A673 (cell line): ENCODE measurements at regions not wholly inside any gene's neighbourhood (a gene's known extent, or its start where the extent isn't known, plus 50 kb on each side); places are given as distances from the start of the nearest gene placed in this dataset.

Experiments
- BruUV-seq: library from RNA; stranded (reverse); fragments of 400-500 nt; replicated peaks from 2 replicates; lab custom pipeline; 2021; lab: Mats Ljungman, UMichigan
- CTCF ChIA-PET: fragments of 300-600 bp; sonication (Branson Sonifier 250); formaldehyde crosslinking; loops from one replicate; lab custom pipeline; 2022; ENCODE audit warnings: antibody characterized with exemption; lab: Charles Lee
- POLR2A ChIA-PET: fragments of 300-600 bp; sonication (Branson Sonifier 250); formaldehyde crosslinking; loops from one replicate; lab custom pipeline; 2022; ENCODE audit warnings: antibody characterized with exemption; ENCODE audit not compliant: low non-redundant PET; lab: Charles Lee
- DNase-seq: peaks from one replicate; pipeline ENCODE4 v3.0.0-alpha.2; 2015; ENCODE audit warnings: low spot score
- H3K27ac ChIP-seq: fragments of 200-600 bp; sonication (generic); 2 replicates; pipeline ENCODE4 v1.5.1; 2016; ENCODE audit warnings: mixed run types, low read depth, mild to moderate bottlenecking, mixed read lengths, antibody characterized with exemption, low read length; ENCODE audit not compliant: poor library complexity, severe bottlenecking
- H3K27me3 ChIP-seq: fragments of 200-600 bp; sonication (generic); replicated peaks from 2 replicates; pipeline ENCODE4 v1.6.1; 2017; ENCODE audit warnings: mixed run types, low read depth, mild to moderate bottlenecking, mixed read lengths, antibody characterized with exemption, low read length; ENCODE audit not compliant: insufficient read depth, poor library complexity
- H3K36me3 ChIP-seq: fragments of 200-600 bp; sonication (generic); 2 replicates; pipeline ENCODE4 v1.6.1; 2016; ENCODE audit warnings: mixed run types, mild to moderate bottlenecking, mixed read lengths, antibody characterized with exemption, low read length; ENCODE audit not compliant: insufficient read depth, poor library complexity, severe bottlenecking
- H3K4me1 ChIP-seq: fragments of 200-600 bp; sonication (generic); 2 replicates; pipeline ENCODE4 v1.6.1; 2017; ENCODE audit warnings: mixed run types, mild to moderate bottlenecking, mixed read lengths, antibody characterized with exemption, low read length; ENCODE audit not compliant: insufficient read depth, poor library complexity, severe bottlenecking
- H3K4me3 ChIP-seq: fragments of 200-600 bp; sonication (generic); 2 replicates; pipeline ENCODE4 v1.5.1; 2016; ENCODE audit warnings: low read depth, mixed run types, mild to moderate bottlenecking, mixed read lengths, low read length; ENCODE audit not compliant: poor library complexity, severe bottlenecking
- H3K9me3 ChIP-seq: fragments of 200-600 bp; sonication (generic); 2 replicates; pipeline ENCODE4 v1.6.1; 2016; ENCODE audit warnings: mixed run types, low read depth, mild to moderate bottlenecking, mixed read lengths, antibody characterized with exemption, low read length; ENCODE audit not compliant: poor library complexity, severe bottlenecking
- EZH2 ChIP-seq: fragments of 200-600 bp; sonication (generic); IDR thresholded peaks from 2 replicates; pipeline ENCODE4 v1.6.1; 2017; ENCODE audit warnings: borderline replicate concordance, low read depth, mild to moderate bottlenecking, mixed read lengths, antibody characterized with exemption, low read length; ENCODE audit not compliant: poor library complexity, severe bottlenecking
- intact Hi-C: fragments of 100-400 bp; cut with micrococcal nuclease; formaldehyde crosslinking; loops from one replicate; pipeline ENCODE4 v1.10.0; 2022; ENCODE audit not compliant: unreplicated experiment
- TF ChIP-seq, protein P1 (sequence below): fragments of 300-800, 200-600 bp; sonication (generic); conservative IDR thresholded peaks from 2 replicates; pipeline ENCODE4 v1.5.1; 2017; ENCODE audit warnings: low read depth, mild to moderate bottlenecking, antibody characterized with exemption, low read length, moderate library complexity, mixed read lengths

DNA sequence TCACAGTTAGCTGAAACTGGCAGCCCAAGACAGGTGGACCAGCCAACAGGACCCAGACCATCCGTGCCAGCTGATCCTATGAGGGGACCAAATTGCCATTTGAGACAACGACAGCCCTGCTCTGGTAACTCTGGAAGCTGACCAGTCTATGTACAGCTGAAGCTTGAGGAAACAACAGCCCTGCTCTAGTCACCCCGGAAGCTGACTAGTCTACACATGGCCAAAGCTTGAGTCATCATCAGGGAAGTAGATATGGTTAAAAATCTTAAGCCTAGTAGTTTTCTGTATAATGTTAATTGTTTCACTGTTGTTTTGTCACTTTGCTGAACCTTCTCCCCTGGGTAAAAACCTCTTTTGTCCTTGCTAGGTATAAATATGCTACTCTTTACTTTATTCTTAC, 905.4 kb upstream of the NDST4 start:
- BruUV-seq = no TSS peak
- POLR2A ChIA-PET = no interaction called here
- TF ChIP-seq EZH2 = no peak
- TF ChIP-seq, protein P1, sequence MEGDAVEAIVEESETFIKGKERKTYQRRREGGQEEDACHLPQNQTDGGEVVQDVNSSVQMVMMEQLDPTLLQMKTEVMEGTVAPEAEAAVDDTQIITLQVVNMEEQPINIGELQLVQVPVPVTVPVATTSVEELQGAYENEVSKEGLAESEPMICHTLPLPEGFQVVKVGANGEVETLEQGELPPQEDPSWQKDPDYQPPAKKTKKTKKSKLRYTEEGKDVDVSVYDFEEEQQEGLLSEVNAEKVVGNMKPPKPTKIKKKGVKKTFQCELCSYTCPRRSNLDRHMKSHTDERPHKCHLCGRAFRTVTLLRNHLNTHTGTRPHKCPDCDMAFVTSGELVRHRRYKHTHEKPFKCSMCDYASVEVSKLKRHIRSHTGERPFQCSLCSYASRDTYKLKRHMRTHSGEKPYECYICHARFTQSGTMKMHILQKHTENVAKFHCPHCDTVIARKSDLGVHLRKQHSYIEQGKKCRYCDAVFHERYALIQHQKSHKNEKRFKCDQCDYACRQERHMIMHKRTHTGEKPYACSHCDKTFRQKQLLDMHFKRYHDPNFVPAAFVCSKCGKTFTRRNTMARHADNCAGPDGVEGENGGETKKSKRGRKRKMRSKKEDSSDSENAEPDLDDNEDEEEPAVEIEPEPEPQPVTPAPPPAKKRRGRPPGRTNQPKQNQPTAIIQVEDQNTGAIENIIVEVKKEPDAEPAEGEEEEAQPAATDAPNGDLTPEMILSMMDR = no peak
- H3K4me3 ChIP-seq = no peak overlapping the region
- peaks cover 57% of the 10 kb centered on the region for H3K9me3 ChIP-seq
- CTCF ChIA-PET = no interaction called here
- no peaks in the 10 kb centered on the region for H3K4me1 ChIP-seq
- no peak overlapping the region for H3K27ac ChIP-seq
- no peak for DNase-seq
- H3K36me3 ChIP-seq = no peaks in the 10 kb centered on the region
- intact Hi-C loops = no loop called here
- no peaks in the 10 kb centered on the region for H3K27me3 ChIP-seq

DNA sequence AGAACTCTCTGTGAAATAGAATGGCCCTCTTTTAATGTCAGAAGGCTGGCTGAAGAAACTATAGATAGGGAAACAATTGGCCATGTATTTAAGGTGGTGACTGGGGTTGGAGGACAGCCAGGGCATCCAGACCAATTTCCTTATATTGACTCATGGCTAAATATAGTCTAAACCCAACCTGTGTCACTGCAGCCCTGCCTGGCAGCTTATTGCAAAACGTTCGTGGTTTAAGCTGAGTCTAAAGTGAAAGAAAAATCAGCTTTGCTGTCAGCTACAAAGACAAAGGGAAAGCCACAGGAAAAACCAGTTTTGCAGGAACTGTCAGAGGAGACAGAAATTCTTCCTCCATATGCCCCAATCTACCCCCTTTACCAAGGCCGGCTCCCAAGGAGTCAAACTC, 902.8 kb upstream of the NDST4 start:
- DNase-seq = no peak
- intact Hi-C loops = no loop called here
- TF ChIP-seq, protein P1 = no peak
- TF ChIP-seq EZH2 = no peak
- H3K27me3 ChIP-seq = no peaks in the 10 kb centered on the region
- ChIA-PET POLR2A (no interaction called here), CTCF (no interaction called here)
- H3K27ac ChIP-seq = no peak overlapping the region
- no peaks in the 10 kb centered on the region for H3K36me3 ChIP-seq
- H3K9me3 ChIP-seq = peaks cover 65% of the 10 kb centered on the region
- H3K4me1 ChIP-seq = no peaks in the 10 kb centered on the region
- no TSS peak for BruUV-seq
- no peak overlapping the region for H3K4me3 ChIP-seq

DNA sequence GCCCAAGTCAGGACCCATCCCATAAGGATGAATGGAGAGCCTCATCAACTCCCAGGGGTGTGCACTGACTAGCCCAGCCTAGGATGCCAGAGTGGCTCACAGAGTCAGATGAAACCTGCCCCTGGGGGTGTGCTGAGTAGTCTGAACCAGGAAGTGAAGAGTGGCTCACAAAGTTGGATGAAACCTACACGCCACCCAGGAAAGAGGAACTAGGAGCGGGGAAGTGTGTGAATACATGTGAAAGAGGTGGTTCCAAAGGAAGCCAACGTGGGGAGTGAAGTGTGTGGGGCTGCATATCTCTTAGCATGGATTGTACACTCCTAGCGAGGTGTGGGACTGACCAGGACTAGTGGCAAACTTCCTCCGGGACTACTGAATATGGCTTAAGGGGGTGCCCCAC, 902.1 kb upstream of the NDST4 start:
- H3K4me3 ChIP-seq = no peak overlapping the region
- ChIA-PET CTCF (no interaction called here), POLR2A (no interaction called here)
- peaks cover 60% of the 10 kb centered on the region for H3K9me3 ChIP-seq
- DNase-seq = no peak
- intact Hi-C loops = no loop called here
- H3K4me1 ChIP-seq = peaks cover 1% of the 10 kb centered on the region
- H3K36me3 ChIP-seq = no peaks in the 10 kb centered on the region
- no TSS peak for BruUV-seq
- no peak overlapping the region for H3K27ac ChIP-seq
- TF ChIP-seq EZH2 = no peak
- TF ChIP-seq, protein P1 = no peak
- H3K27me3 ChIP-seq = no peaks in the 10 kb centered on the region
